ENCODE measurements at regions not wholly inside any gene's neighbourhood (a gene's known extent, or its start where the extent isn't known, plus 50 kb on each side); places are given as distances from the start of the nearest gene placed in this dataset.

DNA sequence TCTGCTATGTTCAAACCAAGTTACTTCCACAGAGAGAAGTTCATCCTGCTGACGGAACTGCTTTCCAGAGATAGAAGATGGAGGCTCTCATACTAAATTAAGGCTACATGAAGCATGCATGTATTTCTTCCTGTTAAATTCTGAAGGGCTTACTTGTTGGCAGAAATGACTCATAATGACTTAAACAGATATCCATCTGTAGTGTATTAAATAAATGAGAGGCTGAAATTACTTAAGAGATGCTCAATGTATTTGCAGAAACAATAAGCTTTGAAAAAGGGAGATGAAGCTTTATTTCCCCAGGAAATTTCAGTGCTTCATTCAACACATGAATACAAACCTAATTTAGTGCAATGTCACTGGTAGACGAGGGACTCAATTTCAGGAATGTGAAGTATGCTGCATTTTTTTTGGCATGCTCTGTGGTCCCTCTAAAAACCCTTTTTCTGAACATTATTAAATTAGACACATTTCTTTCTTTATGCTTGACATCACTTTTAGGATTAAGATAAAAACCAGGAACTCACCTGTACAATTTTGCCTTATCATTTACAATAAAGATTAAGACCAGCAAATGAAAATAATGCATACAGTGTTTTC is 759.1 kb upstream of the POU3F4 start:
- WGBS (ENCODE audit: low lambda C conversion rate): 0% methylated on average over 2 of the region's 2 CpGs
- no peak overlapping the region for H3K4me3 ChIP-seq (ENCODE audit: low read depth in 2 of 2, low read length in 1 of 2)
- ChIA-PET CTCF (interaction anchor here (0.5 kb wide), 1 partner anchor 113 kb away, joined by 3 read pairs; no protein-coding TSS in a partner anchor), POLR2A (no interaction called here)
- no peak overlapping the region for H2AFZ ChIP-seq (ENCODE audit: low read depth)
- H3K4me2 ChIP-seq: no peak overlapping the region
- no peaks in the 10 kb centered on the region for H3K9me2 ChIP-seq
- H3K27ac ChIP-seq (ENCODE audit: low read depth in 2 of 2, low read length in 1 of 2): no peak overlapping the region
- H3K9ac ChIP-seq: no peak overlapping the region
- DNase-seq: no peak
- H3K27me3 ChIP-seq (ENCODE audit: insufficient read depth): no peaks in the 10 kb centered on the region
- TF ChIP-seq, protein P1, sequence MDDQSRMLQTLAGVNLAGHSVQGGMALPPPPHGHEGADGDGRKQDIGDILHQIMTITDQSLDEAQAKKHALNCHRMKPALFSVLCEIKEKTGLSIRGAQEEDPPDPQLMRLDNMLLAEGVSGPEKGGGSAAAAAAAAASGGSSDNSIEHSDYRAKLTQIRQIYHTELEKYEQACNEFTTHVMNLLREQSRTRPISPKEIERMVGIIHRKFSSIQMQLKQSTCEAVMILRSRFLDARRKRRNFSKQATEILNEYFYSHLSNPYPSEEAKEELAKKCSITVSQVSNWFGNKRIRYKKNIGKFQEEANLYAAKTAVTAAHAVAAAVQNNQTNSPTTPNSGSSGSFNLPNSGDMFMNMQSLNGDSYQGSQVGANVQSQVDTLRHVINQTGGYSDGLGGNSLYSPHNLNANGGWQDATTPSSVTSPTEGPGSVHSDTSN (IDR thresholded peaks at IDR 0.05): peak; percentile 7; the same call in 1 of the 2 replicates
- TF ChIP-seq TCF12 (IDR thresholded peaks at IDR 0.05): peak; percentile 37; the same call in 1 of the 2 replicates
- no peak for TF ChIP-seq MXI1 (IDR thresholded peaks at IDR 0.05; ENCODE audit: low read depth, low read length)
- H3K79me2 ChIP-seq (ENCODE audit: insufficient read depth): no peaks in the 10 kb centered on the region
- no peaks in the 10 kb centered on the region for H4K20me1 ChIP-seq (ENCODE audit: insufficient read depth)
- no peaks in the 10 kb centered on the region; the same call in 1 of the 2 replicates for H3K9me3 ChIP-seq
- no peaks in the 10 kb centered on the region for H3K4me1 ChIP-seq (ENCODE audit: control insufficient read depth in 1 of 2, insufficient read depth in 2 of 2, low read depth in 1 of 2, low read length in 1 of 2)
- H3F3A ChIP-seq (replicated peaks; ENCODE audit: insufficient read depth): no peaks in the 10 kb centered on the region
- H3K36me3 ChIP-seq (replicated peaks in 1 of 2; ENCODE audit: control insufficient read depth in 1 of 2, insufficient read depth in 2 of 2, low read length in 1 of 2): no peaks in the 10 kb centered on the region

- H3K36me3 ChIP-seq (replicated peaks in 1 of 2; ENCODE audit: control insufficient read depth in 1 of 2, insufficient read depth in 2 of 2, low read length in 1 of 2): no peaks in the 10 kb centered on the region
- H3F3A ChIP-seq (replicated peaks; ENCODE audit: insufficient read depth): no peaks in the 10 kb centered on the region
- no peaks in the 10 kb centered on the region for H3K4me1 ChIP-seq (ENCODE audit: control insufficient read depth in 1 of 2, insufficient read depth in 2 of 2, low read depth in 1 of 2, low read length in 1 of 2)
- no peaks in the 10 kb centered on the region for H3K79me2 ChIP-seq (ENCODE audit: insufficient read depth)
- H3K9me3 ChIP-seq: no peaks in the 10 kb centered on the region
- H3K27me3 ChIP-seq (ENCODE audit: insufficient read depth): no peaks in the 10 kb centered on the region
- no peaks in the 10 kb centered on the region for H3K9me2 ChIP-seq
- WGBS (ENCODE audit: low lambda C conversion rate): 6% methylated on average over 6 of the region's 6 CpGs
- H3K4me3 ChIP-seq (ENCODE audit: low read depth in 2 of 2, low read length in 1 of 2): no peak overlapping the region
- ChIA-PET CTCF (no interaction called here), POLR2A (no interaction called here)
- no peak overlapping the region for H3K4me2 ChIP-seq
- no peak overlapping the region for H2AFZ ChIP-seq (ENCODE audit: low read depth)
- no peak overlapping the region for H3K27ac ChIP-seq (ENCODE audit: low read depth in 2 of 2, low read length in 1 of 2)
- no peaks in the 10 kb centered on the region for H4K20me1 ChIP-seq (ENCODE audit: insufficient read depth)
- DNase-seq: no peak
- H3K9ac ChIP-seq: no peak overlapping the region
- TF ChIP-seq TEAD4 (IDR thresholded peaks at IDR 0.05; ENCODE audit: borderline replicate concordance, insufficient read depth): no peak
- TF ChIP-seq POLR2AphosphoS5 (IDR thresholded peaks at IDR 0.05; ENCODE audit: low read depth, low read length): no peak
- TF ChIP-seq, protein P1 (IDR thresholded peaks at IDR 0.05): no peak
- no peak for TF ChIP-seq JUND (IDR thresholded peaks at IDR 0.05)
- TF ChIP-seq RFX5 (IDR thresholded peaks at IDR 0.05; ENCODE audit: low read length): no peak
- no peak for TF ChIP-seq NFIC (IDR thresholded peaks at IDR 0.05; ENCODE audit: borderline replicate concordance)
- TF ChIP-seq REST (IDR thresholded peaks at IDR 0.05; ENCODE audit: low read depth, low read length): no peak
- no peak for TF ChIP-seq RXRA (IDR thresholded peaks at IDR 0.05; ENCODE audit: borderline replicate concordance, low read depth)
- no peak for TF ChIP-seq SIN3A (IDR thresholded peaks at IDR 0.05; ENCODE audit: borderline replicate concordance, low read depth, low read length)
- no peak for TF ChIP-seq ZBTB33 (IDR thresholded peaks at IDR 0.05; ENCODE audit: borderline replicate concordance, low read depth)
- no peak for TF ChIP-seq EZH2phosphoT487 (IDR thresholded peaks at IDR 0.05; ENCODE audit: borderline replicate concordance, low read depth)
- TF ChIP-seq GATA2 (CRISPR knock-in tag; IDR thresholded peaks at IDR 0.05): no peak
Measured at GRCh38 chrX:82756272-82756671, 751.8 kb upstream of the POU3F4 start.

Measured in SK-N-SH (cell line).